K562 (cell line): ENCODE measurements at regions not wholly inside any gene's neighbourhood (a gene's known extent, or its start where the extent isn't known, plus 50 kb on each side); places are given as distances from the start of the nearest gene placed in this dataset.

Experiments used
- ATAC-seq: fragments of 200-7000 bp; cut with Tn5 transposase; 3 replicates; pipeline ENCODE4 v1.9.1; 2020; ENCODE audit warnings: moderate library complexity
- BruUV-seq: library from RNA; stranded (reverse); fragments of 400-500 nt; replicated peaks from 2 replicates; lab custom pipeline; 2021; lab: Mats Ljungman, UMichigan
- CTCF ChIA-PET: fragments of 300-600 bp; formaldehyde crosslinking; extraction: SDS; loops from one replicate; lab custom pipeline; 2021; ENCODE audit warnings: low intra/inter-chr PET ratio; lab: Yijun Ruan, JAX
- POLR2A ChIA-PET: fragments of 300-600, 350-650 bp; sonication (Branson Sonifier 250); formaldehyde crosslinking; extraction: SDS; loops from one replicate; lab custom pipeline; 2021; ENCODE audit warnings: antibody characterized with exemption, inconsistent platforms; lab: Yijun Ruan, JAX
- DNase-seq, 4 experiments: peaks; one replicate each; pipeline versions ENCODE4 v3.0.0 to v3.0.0-alpha.2; 2011 to 2018; ENCODE audit warnings: low spot score in 3 of 4, mixed read lengths in 3 of 4; ENCODE audit errors: extremely low read depth in 1 of 4
- FAIRE-seq: peaks from 2 replicates; lab custom pipeline; 2011; peaks lifted over from hg19 to GRCh38; lab: Jason Lieb, UNC
- H2AFZ ChIP-seq: 2 replicates; pipeline ENCODE4 v1.6.0; 2011; ENCODE audit warnings: low read depth, low read length, control low read depth, inconsistent platforms
- H3K27ac ChIP-seq: fragments of 200-600 bp; 3 replicates; pipeline ENCODE4 v1.8.0; 2011; ENCODE audit warnings: low read depth, mild to moderate bottlenecking, control low read depth, inconsistent platforms, low read length, moderate library complexity, mixed read lengths; ENCODE audit errors: extremely low read depth
- H3K27me3 ChIP-seq, 2 experiments: fragments of 300-600 bp in 1 of 2; 2 replicates in 1 of 2; 3 replicates in 1 of 2; pipeline versions ENCODE4 v1.6.0 to v1.8.0; 2011; ENCODE audit warnings: inconsistent platforms in 2 of 2, low read length in 2 of 2, mild to moderate bottlenecking in 1 of 2, mixed read lengths in 1 of 2, moderate library complexity in 1 of 2; ENCODE audit not compliant: control insufficient read depth in 2 of 2, insufficient read depth in 2 of 2
- H3K36me3 ChIP-seq: fragments of 300-600 bp; 3 replicates; pipeline ENCODE4 v1.8.0; 2011; ENCODE audit warnings: mild to moderate bottlenecking, low read length, inconsistent platforms; ENCODE audit not compliant: control insufficient read depth, insufficient read depth
- H3K4me1 ChIP-seq, 2 experiments: fragments of 200-600 bp in 1 of 2; replicated peaks in 1 of 2; 2 replicates in 1 of 2; 3 replicates in 1 of 2; pipeline versions ENCODE4 v1.5.1 to v1.8.0; 2011; ENCODE audit warnings: inconsistent platforms in 2 of 2, low read length in 2 of 2, mild to moderate bottlenecking in 1 of 2, mixed read lengths in 1 of 2, moderate library complexity in 1 of 2; ENCODE audit not compliant: control insufficient read depth in 2 of 2, insufficient read depth in 2 of 2
- H3K4me2 ChIP-seq: 2 replicates; pipeline ENCODE4 v1.6.1; 2011; ENCODE audit warnings: low read length, control low read depth, inconsistent platforms, mixed read lengths; ENCODE audit not compliant: insufficient read depth
- H3K4me3 ChIP-seq: fragments of 200-600 bp; sonication (generic), shearing (Covaris generic); 2 replicates; pipeline ENCODE4 v1.5.1; 2016; ENCODE audit warnings: control low read depth, inconsistent platforms
- H3K79me2 ChIP-seq: fragments of 200-600 bp; 3 replicates; pipeline ENCODE4 v1.8.0; 2011; ENCODE audit warnings: low read length, inconsistent platforms; ENCODE audit not compliant: control insufficient read depth, insufficient read depth
- H3K9ac ChIP-seq, 2 experiments: 2 replicates each; pipeline versions ENCODE4 v1.6.0 to v1.6.1; 2011; ENCODE audit warnings: low read depth in 2 of 2, low read length in 2 of 2, control low read depth in 1 of 2, inconsistent platforms in 1 of 2, mild to moderate bottlenecking in 1 of 2, mixed read lengths in 1 of 2; ENCODE audit not compliant: insufficient read depth in 1 of 2
- H3K9me1 ChIP-seq: one replicate; pipeline ENCODE4 v1.6.0; 2011; ENCODE audit warnings: inconsistent platforms, mild to moderate bottlenecking, low read length, moderate library complexity; ENCODE audit not compliant: control insufficient read depth, insufficient read depth
- H3K9me3 ChIP-seq: replicated peaks from 2 replicates; pipeline ENCODE4 v1.5.1; 2011; ENCODE audit warnings: low read depth, low read length, inconsistent platforms; ENCODE audit not compliant: control insufficient read depth, insufficient read depth
- H4K20me1 ChIP-seq: replicated peaks from 2 replicates; pipeline ENCODE4 v1.6.1; 2011; ENCODE audit warnings: low read length, inconsistent platforms, mixed read lengths; ENCODE audit not compliant: control insufficient read depth, insufficient read depth
- ATF7 ChIP-seq: fragments of 450-650 bp; IDR thresholded peaks from 2 replicates; pipeline ENCODE4 v1.7.1; 2014; ENCODE audit warnings: mild to moderate bottlenecking, moderate library complexity
- CEBPG ChIP-seq, 3 experiments: fragments of 200-800 bp in 1 of 3; sonication (Bioruptor generic) in 1 of 3; sonication (generic) in 1 of 3; formaldehyde crosslinking in 1 of 3; IDR thresholded peaks in 2 of 3; conservative IDR thresholded peaks in 1 of 3; 2 replicates each; pipeline versions ENCODE4 v1.6.1 to v1.8.0; 2016 to 2022; ENCODE audit warnings: missing compliant biosample characterization in 2 of 3, missing genetic modification characterization in 2 of 3, mild to moderate bottlenecking in 1 of 3, missing genetic modification reagents in 1 of 3
- HDAC2 ChIP-seq: fragments of 450-650 bp; IDR thresholded peaks from 2 replicates; pipeline ENCODE4 v1.6.1; 2016; ENCODE audit warnings: mild to moderate bottlenecking
- HDAC8 ChIP-seq: fragments of 450-650 bp; IDR thresholded peaks from 2 replicates; pipeline ENCODE4 v1.6.1; 2016; ENCODE audit warnings: mild to moderate bottlenecking, missing genetic modification characterization, moderate library complexity, missing compliant biosample characterization
- ZNF311 ChIP-seq: fragments of 250-450 bp; sonication (Bioruptor Pico); IDR thresholded peaks from 2 replicates; pipeline ENCODE4 v1.4.0; 2020; ENCODE audit warnings: mild to moderate bottlenecking, moderate library complexity
- WGBS: fragments of 100-300 bp; shearing (Covaris generic); methylation state at CpG from one replicate; pipeline ENCODE4 v1.1.6; 2016; ENCODE audit warnings: low coverage, mixed read lengths; ENCODE audit not compliant: insufficient coverage; ENCODE audit errors: missing lambda C conversion rate; 5-methylcytosine and 5-hydroxymethylcytosine counted together
- in situ Hi-C: fragments of 300-500 bp; cut with MboI; formaldehyde crosslinking; loops from 4 replicates; pipeline ENCODE4 v1.15.0; 2018; ENCODE audit warnings: inconsistent platforms, mixed read lengths
- intact Hi-C: fragments of 100-400 bp; cut with micrococcal nuclease; formaldehyde crosslinking; loops from 2 replicates; pipeline ENCODE4 v1.14.2; 2022

- Histone ChIP-seq H3K4me1 (no peaks in the 10 kb centered on the region), H2AFZ (no peak overlapping the region), H3K27ac (no peak overlapping the region), H3K36me3 (no peaks in the 10 kb centered on the region), H3K4me2 (no peak overlapping the region), H3K27me3 (no peaks in the 10 kb centered on the region), H3K4me3 (no peak overlapping the region), H3K9me3 (no peaks in the 10 kb centered on the region), H3K79me2 (no peaks in the 10 kb centered on the region), H3K9ac (no peak overlapping the region), H4K20me1 (no peaks in the 10 kb centered on the region), H3K9me1 (no peaks in the 10 kb centered on the region)
- no peak for FAIRE-seq
- BruUV-seq, result no TSS peak
- intact Hi-C loops, result no loop called here
- ChIA-PET POLR2A (no interaction called here), CTCF (no interaction called here)
- in situ Hi-C loops, result no loop called here
- no peak for ATAC-seq
- TF ChIP-seq ATF7 (no peak), HDAC2 (no peak)
- no peak for DNase-seq
- WGBS, result 11% methylated on average over 3 of the region's 3 CpGs
Measured at GRCh38 chr14:85296456-85297210, 233.3 kb upstream of the FLRT2 start.

DNA sequence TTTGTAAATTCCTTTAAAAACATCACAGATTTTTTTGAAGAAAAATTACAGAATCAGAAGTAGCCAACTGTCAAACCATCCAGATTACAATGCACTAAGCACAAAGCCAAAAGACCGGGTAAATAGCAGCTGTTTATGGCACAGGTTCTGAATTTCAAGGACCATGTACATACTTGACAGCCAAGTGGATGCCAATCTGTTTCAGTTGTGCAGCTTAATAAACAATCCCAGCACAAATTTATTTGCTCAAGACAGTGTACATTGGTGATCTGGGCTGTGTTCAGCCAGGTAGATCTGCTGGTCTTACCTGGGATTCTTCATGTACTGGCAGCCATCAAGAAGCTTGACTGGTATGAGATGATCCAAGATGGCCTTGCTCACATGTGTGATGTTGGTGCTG lies 229.8 kb upstream of the FLRT2 start:
- FAIRE-seq, result no peak
- POLR2A ChIA-PET, result no interaction called here
- no peak for ATAC-seq
- Histone ChIP-seq H3K9me3 (no peaks in the 10 kb centered on the region), H3K79me2 (no peaks in the 10 kb centered on the region), H3K4me2 (no peak overlapping the region), H2AFZ (no peak overlapping the region), H3K36me3 (no peaks in the 10 kb centered on the region), H3K9ac (no peak overlapping the region), H3K4me1 (no peaks in the 10 kb centered on the region), H3K27me3 (no peaks in the 10 kb centered on the region), H4K20me1 (no peaks in the 10 kb centered on the region), H3K9me1 (no peaks in the 10 kb centered on the region), H3K27ac (no peak overlapping the region), H3K4me3 (no peak overlapping the region)
- CTCF ChIA-PET, result no interaction called here
- WGBS, result 0% methylated on average over 1 of the region's 1 CpG
- intact Hi-C loops (no loop called here), in situ Hi-C loops (no loop called here)
- no TSS peak for BruUV-seq
- TF ChIP-seq ZNF311 (CRISPR knock-in tag) (no peak), HDAC8 (tag) (no peak), CEBPG (CRISPR knock-in tag; IDR thresholded peaks at IDR 0.05) (no peak), CEBPG (tag; conservative IDR thresholded peaks at IDR 0.05 in 1 of 2, IDR thresholded peaks at IDR 0.05 in 1 of 2) (no peak)
- no peak for DNase-seq
